ENCODE measurements at regions not wholly inside any gene's neighbourhood (a gene's known extent, or its start where the extent isn't known, plus 50 kb on each side); places are given as distances from the start of the nearest gene placed in this dataset.

GRCh38 chr6:84897011-84897410 lies 132.6 kb upstream of the TBX18 start:
- TF ChIP-seq CTCF (IDR thresholded peaks at IDR 0.05; ENCODE audit: low read length) = no peak
- no peak for TF ChIP-seq EZH2phosphoT487 (IDR thresholded peaks at IDR 0.05; ENCODE audit: low read length)
